ENCODE measurements at regions not wholly inside any gene's neighbourhood (a gene's known extent, or its start where the extent isn't known, plus 50 kb on each side); places are given as distances from the start of the nearest gene placed in this dataset.

- Histone ChIP-seq H2BK20ac (ENCODE audit: low read depth, low read length) (no peak overlapping the region), H3K27ac (ENCODE audit: insufficient read depth, low read length) (no peak overlapping the region), H3K4me3 (ENCODE audit: insufficient read depth, low read depth, low read length) (no peak overlapping the region), H3K79me1 (ENCODE audit: low read depth in 1 of 2, low read length in 2 of 2) (no peaks in the 10 kb centered on the region), H3K14ac (replicated peaks; ENCODE audit: low read depth, low read length) (no peak overlapping the region), H3K4ac (ENCODE audit: low read depth, low read length) (no peak overlapping the region), H4K20me1 (ENCODE audit: insufficient read depth, low read length) (no peaks in the 10 kb centered on the region), H2BK5ac (ENCODE audit: low read depth, low read length, poor library complexity, severe bottlenecking) (no peak overlapping the region), H4K91ac (ENCODE audit: insufficient read depth, low read depth, low read length) (no peak overlapping the region), H3K56ac (ENCODE audit: extremely low read depth, insufficient read depth, low read length) (no peak overlapping the region), H3K9ac (ENCODE audit: low read depth, low read length) (no peak overlapping the region), H2AFZ (replicated peaks; ENCODE audit: low read length, poor library complexity) (no peak overlapping the region), H3K4me2 (ENCODE audit: low read depth, low read length) (no peak overlapping the region), H3K9me1 (ENCODE audit: insufficient read depth, low read length) (no peaks in the 10 kb centered on the region), H3K4me1 (ENCODE audit: control insufficient read depth, insufficient read depth, low read length) (no peaks in the 10 kb centered on the region), H2BK15ac (ENCODE audit: low read depth, low read length) (no peak overlapping the region), H2AK5ac (ENCODE audit: low read depth, low read length) (no peak overlapping the region), H3K23ac (ENCODE audit: low read depth, low read length) (no peak overlapping the region), H2AK9ac (replicated peaks; ENCODE audit: low read depth, low read length, poor library complexity) (no peak overlapping the region), H4K8ac (ENCODE audit: low read depth in 2 of 2, low read length in 2 of 2) (no peak overlapping the region), H4K5ac (ENCODE audit: low read depth, low read length) (no peak overlapping the region), H3K18ac (ENCODE audit: low read depth, low read length) (no peak overlapping the region), H2BK120ac (ENCODE audit: low read depth, low read length) (no peak overlapping the region), H3K9me3 (ENCODE audit: control insufficient read depth, insufficient read depth, low read length) (0 out of 2 replicates have a peak, but pooled peaks cover 2% of the 10 kb centered on the region), H3K36me3 (ENCODE audit: control insufficient read depth, insufficient read depth, low read length) (no peaks in the 10 kb centered on the region), H3K27me3 (ENCODE audit: control insufficient read depth, insufficient read depth, low read length) (no peaks in the 10 kb centered on the region)
- ChIA-PET POLR2A (ENCODE audit: unreplicated experiment) (no interaction called here), CTCF (no interaction called here)
- in situ Hi-C loops (cut with MboI; ENCODE audit: low sequenced_read_pairs) (no loop called here), intact Hi-C loops (cut with micrococcal nuclease) (no loop called here), dilution Hi-C loops (cut with HindIII; ENCODE audit: low sequenced_read_pairs, unreplicated experiment) (no loop called here)
- DNase-seq: no peak
- no TSS peak for BruUV-seq (replicated peaks)
- no peak for ATAC-seq (ENCODE audit: low read depth)
- TF ChIP-seq RCOR1 (IDR thresholded peaks at IDR 0.05; ENCODE audit: insufficient replicate concordance, low read length): no peak
- no peak for TF ChIP-seq RFX5 (IDR thresholded peaks at IDR 0.05; ENCODE audit: low read depth, low read length)
- no peak for TF ChIP-seq CEBPB (IDR thresholded peaks at IDR 0.05; ENCODE audit: low read depth, low read length)
- TF ChIP-seq FOS (IDR thresholded peaks at IDR 0.05; ENCODE audit: low read depth, low read length): no peak
- TF ChIP-seq USF2 (IDR thresholded peaks at IDR 0.05; ENCODE audit: low read depth, low read length): no peak
- TF ChIP-seq CTCF (conservative IDR thresholded peaks at IDR 0.05; ENCODE audit: low read depth, low read length): no peak
- TF ChIP-seq MXI1 (IDR thresholded peaks at IDR 0.05; ENCODE audit: borderline replicate concordance, low read depth, low read length): no peak
- TF ChIP-seq MAFK (IDR thresholded peaks at IDR 0.05; ENCODE audit: low read depth, low read length): no peak
- TF ChIP-seq BHLHE40 (IDR thresholded peaks at IDR 0.05; ENCODE audit: low read depth, low read length): no peak
- no peak for TF ChIP-seq SMC3 (IDR thresholded peaks at IDR 0.05; ENCODE audit: low read depth, low read length)
- TF ChIP-seq MAZ (IDR thresholded peaks at IDR 0.05; ENCODE audit: borderline replicate concordance, low read depth, low read length): no peak
- TF ChIP-seq CHD1 (IDR thresholded peaks at IDR 0.05; ENCODE audit: low read depth, low read length): no peak
- TF ChIP-seq POLR2A (IDR thresholded peaks at IDR 0.05; ENCODE audit: low read depth, low read length): no peak
- TF ChIP-seq NFE2L2 (IDR thresholded peaks at IDR 0.05; ENCODE audit: low read depth, low read length): no peak
- no peak for TF ChIP-seq RAD21 (IDR thresholded peaks at IDR 0.05; ENCODE audit: low read length)
- TF ChIP-seq ELK1 (IDR thresholded peaks at IDR 0.05; ENCODE audit: borderline replicate concordance, low read depth, low read length): no peak
- no CpG with 5 or more reads among the region's 3 CpGs for WGBS, 2 experiments (ENCODE audit: extremely low coverage in 2 of 2, insufficient read length in 1 of 2)
Observed at GRCh38 chr3:87478716-87479115, 202.3 kb upstream of the POU1F1 start.

Measured in IMR-90 (cell line).